ENCODE measurements at regions not wholly inside any gene's neighbourhood (a gene's known extent, or its start where the extent isn't known, plus 50 kb on each side); places are given as distances from the start of the nearest gene placed in this dataset.
A peak's percentile ranks its signal among the peaks of the same experiment; 100 is the strongest.
"Not testable (repeated sequence)": the region's sequence is repeated elsewhere in the genome, so short reads cannot be mapped to it uniquely, and the experiment has no call there.

DNA sequence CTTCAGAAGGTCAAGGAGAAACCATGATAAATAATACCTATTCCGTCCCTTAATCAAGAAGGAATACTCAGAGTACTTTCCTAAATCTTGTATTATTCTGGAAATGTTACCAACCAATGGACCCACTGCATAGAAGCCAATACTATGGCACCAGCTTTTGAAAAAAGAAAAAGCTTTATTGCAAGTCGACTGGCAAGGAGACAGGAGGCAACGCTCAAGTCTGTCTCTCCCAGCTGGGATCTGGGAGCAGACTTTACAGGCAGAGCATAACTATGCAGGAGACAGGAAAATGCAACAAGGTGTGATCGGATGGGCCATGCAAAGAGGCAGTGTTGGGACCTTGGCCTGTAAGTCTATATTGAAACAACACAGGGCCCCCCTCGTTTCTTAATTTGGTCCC, 132.4 kb downstream of the CHD9NB start:
- no peaks in the 10 kb centered on the region for H3K27me3 ChIP-seq (ENCODE audit: insufficient read depth, low read depth, severe bottlenecking)
- H3K27ac ChIP-seq, result no peak overlapping the region
- no peak overlapping the region for H3K4me3 ChIP-seq (ENCODE audit: low read depth, low read length)
- no peaks in the 10 kb centered on the region for H3K9me3 ChIP-seq (ENCODE audit: severe bottlenecking)
- no peaks in the 10 kb centered on the region for H3K36me3 ChIP-seq
- no peak for DNase-seq
- TF ChIP-seq, protein P1, sequence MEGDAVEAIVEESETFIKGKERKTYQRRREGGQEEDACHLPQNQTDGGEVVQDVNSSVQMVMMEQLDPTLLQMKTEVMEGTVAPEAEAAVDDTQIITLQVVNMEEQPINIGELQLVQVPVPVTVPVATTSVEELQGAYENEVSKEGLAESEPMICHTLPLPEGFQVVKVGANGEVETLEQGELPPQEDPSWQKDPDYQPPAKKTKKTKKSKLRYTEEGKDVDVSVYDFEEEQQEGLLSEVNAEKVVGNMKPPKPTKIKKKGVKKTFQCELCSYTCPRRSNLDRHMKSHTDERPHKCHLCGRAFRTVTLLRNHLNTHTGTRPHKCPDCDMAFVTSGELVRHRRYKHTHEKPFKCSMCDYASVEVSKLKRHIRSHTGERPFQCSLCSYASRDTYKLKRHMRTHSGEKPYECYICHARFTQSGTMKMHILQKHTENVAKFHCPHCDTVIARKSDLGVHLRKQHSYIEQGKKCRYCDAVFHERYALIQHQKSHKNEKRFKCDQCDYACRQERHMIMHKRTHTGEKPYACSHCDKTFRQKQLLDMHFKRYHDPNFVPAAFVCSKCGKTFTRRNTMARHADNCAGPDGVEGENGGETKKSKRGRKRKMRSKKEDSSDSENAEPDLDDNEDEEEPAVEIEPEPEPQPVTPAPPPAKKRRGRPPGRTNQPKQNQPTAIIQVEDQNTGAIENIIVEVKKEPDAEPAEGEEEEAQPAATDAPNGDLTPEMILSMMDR (IDR thresholded peaks at IDR 0.05; ENCODE audit: low read depth, low read length), result no peak

DNA sequence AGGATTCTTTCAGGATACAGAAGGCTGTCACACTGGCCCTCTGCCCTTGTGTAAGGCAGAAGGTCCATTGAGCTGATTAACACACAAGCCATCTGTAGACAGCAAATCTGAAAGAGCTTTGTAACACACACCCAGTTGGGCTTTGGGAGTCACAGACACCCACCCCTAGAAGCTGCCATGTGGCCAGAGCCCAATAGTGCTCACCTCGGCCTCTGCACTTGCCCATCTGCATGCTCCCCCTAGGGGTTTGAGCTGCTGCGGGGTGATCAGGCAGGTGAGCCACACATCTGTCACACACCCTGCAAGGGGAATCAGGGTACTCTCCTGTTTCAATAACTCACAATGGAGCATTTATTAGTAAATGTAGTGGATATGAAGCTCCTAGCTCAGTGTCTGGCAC, 138.3 kb downstream of the CHD9NB start:
- H3K27me3 ChIP-seq (ENCODE audit: insufficient read depth, low read depth, severe bottlenecking), result no peaks in the 10 kb centered on the region
- TF ChIP-seq, protein P1 (IDR thresholded peaks at IDR 0.05; ENCODE audit: low read depth, low read length), result peak; percentile 56
- peak; percentile 83 for DNase-seq

DNA sequence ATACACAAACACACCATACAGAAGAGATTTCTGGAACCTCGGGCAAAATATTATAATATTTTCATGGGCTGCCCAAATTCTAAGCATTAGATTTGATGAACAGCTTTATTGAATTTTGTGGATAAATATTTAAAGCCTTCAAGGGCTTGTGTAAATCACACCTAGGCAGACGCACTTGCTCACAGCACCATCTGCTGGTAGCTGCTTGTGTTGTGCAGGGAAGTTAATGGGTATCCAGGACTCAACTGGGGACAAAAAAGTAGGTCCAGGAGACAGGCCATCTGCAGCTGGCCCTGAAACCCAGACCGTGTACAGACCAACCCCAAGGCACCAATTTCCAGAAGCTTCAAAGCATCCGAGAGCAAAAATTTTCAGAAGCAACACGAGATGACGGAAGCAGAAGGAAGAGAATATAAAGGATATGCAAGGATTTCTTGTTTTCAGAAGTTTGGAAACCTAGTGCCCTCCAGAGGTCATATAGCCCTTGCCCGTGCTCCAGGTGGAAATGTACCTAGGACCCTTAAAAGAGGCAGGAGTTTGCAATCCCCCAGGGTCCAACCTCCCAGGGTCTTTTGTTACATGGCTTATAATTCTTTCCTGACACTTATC, 140.0 kb downstream of the CHD9NB start:
- TF ChIP-seq, protein P1 (IDR thresholded peaks at IDR 0.05; ENCODE audit: low read depth, low read length), result peak; percentile 85
- no peaks in the 10 kb centered on the region for H3K27me3 ChIP-seq (ENCODE audit: insufficient read depth, low read depth, severe bottlenecking)
- no peak overlapping the region for H3K4me3 ChIP-seq (ENCODE audit: low read depth, low read length)
- H3K27ac ChIP-seq, result no peak overlapping the region
- H3K36me3 ChIP-seq, result no peaks in the 10 kb centered on the region
- peak; percentile 78 for DNase-seq
- H3K9me3 ChIP-seq (ENCODE audit: severe bottlenecking), result no peaks in the 10 kb centered on the region

More for the DNA sequence above, 138.3 kb downstream of the CHD9NB start:
- Histone ChIP-seq H3K4me3 (ENCODE audit: low read depth, low read length) (no peak overlapping the region), H3K36me3 (no peaks in the 10 kb centered on the region), H3K27ac (no peak overlapping the region), H3K9me3 (ENCODE audit: severe bottlenecking) (no peaks in the 10 kb centered on the region)

DNA sequence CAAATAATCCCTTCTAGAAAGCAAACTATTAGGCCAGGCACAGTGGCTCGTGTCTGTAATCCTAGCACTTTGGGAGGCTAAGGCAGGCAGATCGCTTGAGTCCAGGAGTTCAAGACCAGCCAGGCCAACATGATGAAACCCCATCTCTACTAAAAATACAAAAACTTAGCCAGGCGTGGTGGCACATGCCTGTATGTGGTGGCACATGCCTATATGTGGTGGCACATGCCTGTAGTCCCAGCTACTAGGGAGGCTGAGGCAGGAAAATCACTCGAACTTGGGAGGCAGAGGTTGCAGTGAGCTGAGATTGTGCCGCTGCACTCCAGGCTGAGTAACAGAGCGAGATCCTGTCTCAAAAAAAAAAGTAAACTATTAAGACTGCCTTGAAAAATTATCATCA, 144.6 kb downstream of the CHD9NB start:
- not testable (repeated sequence) for H3K27ac ChIP-seq; H3K27me3 ChIP-seq (ENCODE audit: insufficient read depth, low read depth, severe bottlenecking); DNase-seq; H3K4me3 ChIP-seq (ENCODE audit: low read depth, low read length); H3K36me3 ChIP-seq; H3K9me3 ChIP-seq (ENCODE audit: severe bottlenecking)

DNA sequence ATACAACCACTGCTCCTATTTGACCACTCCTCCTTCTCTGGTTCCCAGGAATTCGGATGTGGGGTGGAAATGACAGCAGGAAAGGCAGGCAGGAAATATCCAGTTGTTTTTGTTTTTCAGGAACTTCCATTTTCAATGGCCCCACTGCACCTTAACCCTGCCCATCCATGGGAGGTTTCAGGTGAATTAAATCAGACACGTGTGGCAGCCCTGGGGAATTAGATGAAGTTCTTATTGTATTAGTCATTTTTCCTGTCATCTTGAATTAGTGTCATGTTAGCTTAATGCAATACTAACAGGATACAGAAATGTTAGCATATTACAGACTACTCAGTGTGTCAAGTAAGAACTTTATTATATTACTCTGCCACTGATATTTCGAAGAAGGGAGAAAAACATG, 146.4 kb downstream of the CHD9NB start:
- H3K27me3 ChIP-seq (ENCODE audit: insufficient read depth, low read depth, severe bottlenecking), result no peaks in the 10 kb centered on the region
- H3K36me3 ChIP-seq, result no peaks in the 10 kb centered on the region
- no peak overlapping the region for H3K4me3 ChIP-seq (ENCODE audit: low read depth, low read length)
- no peak overlapping the region for H3K27ac ChIP-seq
- H3K9me3 ChIP-seq (ENCODE audit: severe bottlenecking), result peaks cover 3% of the 10 kb centered on the region
- TF ChIP-seq, protein P1 (IDR thresholded peaks at IDR 0.05; ENCODE audit: low read depth, low read length), result no peak
- no peak for DNase-seq

DNA sequence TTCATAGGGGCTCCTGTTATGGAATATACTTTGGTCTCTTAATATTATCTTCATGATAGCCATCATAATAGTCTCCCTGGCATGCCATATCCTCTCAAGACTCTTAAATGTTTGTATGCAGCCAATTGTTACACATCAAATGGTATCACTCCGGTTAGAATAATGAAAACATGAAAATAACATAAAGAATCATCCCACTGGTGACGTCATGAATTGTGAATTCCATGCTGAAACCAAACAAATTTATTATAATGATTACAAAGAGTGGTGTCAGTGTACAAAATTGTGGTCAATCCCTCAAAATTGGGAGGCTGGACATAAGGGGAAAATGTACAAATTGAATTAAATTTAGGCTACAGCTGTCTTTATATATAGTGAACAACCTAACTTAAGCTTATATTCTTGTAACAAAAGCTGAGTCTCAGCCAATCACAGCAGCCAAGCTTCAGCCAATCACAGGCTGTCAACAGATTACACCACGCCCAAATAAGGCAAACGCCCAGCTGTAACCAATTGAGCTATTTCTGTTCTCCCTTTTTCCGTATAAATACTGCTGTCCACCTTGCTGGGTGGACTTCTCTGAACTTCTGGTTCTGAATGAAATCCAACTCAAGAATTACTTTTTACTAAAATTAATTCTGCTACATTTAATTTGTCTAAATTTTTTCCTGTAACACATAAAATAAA, 156.1 kb downstream of the CHD9NB start:
- TF ChIP-seq, protein P1 (IDR thresholded peaks at IDR 0.05; ENCODE audit: low read depth, low read length), result no peak
- H3K4me3 ChIP-seq (ENCODE audit: low read depth, low read length), result no peak overlapping the region
- no peaks in the 10 kb centered on the region for H3K27me3 ChIP-seq (ENCODE audit: insufficient read depth, low read depth, severe bottlenecking)
- H3K27ac ChIP-seq, result no peak overlapping the region
- H3K9me3 ChIP-seq (ENCODE audit: severe bottlenecking), result no peaks in the 10 kb centered on the region
- H3K36me3 ChIP-seq, result no peaks in the 10 kb centered on the region
- DNase-seq, result no peak

All from WERI-Rb-1 (cell line).